SU-DHL-6 (cell line): ENCODE measurements at regions not wholly inside any gene's neighbourhood (a gene's known extent, or its start where the extent isn't known, plus 50 kb on each side); places are given as distances from the start of the nearest gene placed in this dataset.

Source experiments
- H2AFZ ChIP-seq: fragments of 200-600 bp; sonication (generic); 2 replicates; pipeline ENCODE4 v1.6.1; 2014; ENCODE audit warnings: low read depth, mild to moderate bottlenecking, moderate library complexity, mixed read lengths, antibody characterized with exemption, low read length; ENCODE audit not compliant: severe bottlenecking
- H3F3A ChIP-seq: fragments of 200-600 bp; shearing (Covaris generic); 2 replicates; pipeline ENCODE4 v1.6.0; 2016; ENCODE audit warnings: antibody characterized with exemption, mild to moderate bottlenecking; ENCODE audit not compliant: insufficient read depth
- H3K27ac ChIP-seq: fragments of 200-600 bp; sonication (generic); 2 replicates; pipeline ENCODE4 v1.5.1; 2016; ENCODE audit warnings: low read depth, mild to moderate bottlenecking, low read length, moderate library complexity, mixed read lengths
- H3K27me3 ChIP-seq: fragments of 200-600 bp; sonication (generic), shearing (Covaris generic); 2 replicates; pipeline ENCODE4 v1.6.0; 2014; ENCODE audit warnings: mild to moderate bottlenecking, low read length
- H3K36me3 ChIP-seq: fragments of 200-600 bp; sonication (generic); 2 replicates; pipeline ENCODE4 v1.6.1; 2014; ENCODE audit warnings: mild to moderate bottlenecking, low read length, mixed read lengths
- H3K4me2 ChIP-seq: fragments of 300-600, 200-600 bp; shearing (Covaris generic), sonication (generic); 2 replicates; pipeline ENCODE4 v1.6.0; 2014; ENCODE audit warnings: low read length, low read depth, mild to moderate bottlenecking; ENCODE audit not compliant: poor library complexity, severe bottlenecking
- H3K4me3 ChIP-seq: fragments of 200-600 bp; sonication (generic); 2 replicates; pipeline ENCODE4 v1.5.1; 2014; ENCODE audit warnings: antibody characterized with exemption, low read length, mild to moderate bottlenecking, mixed read lengths; ENCODE audit not compliant: insufficient read depth, poor library complexity, severe bottlenecking
- H3K79me2 ChIP-seq: fragments of 200-600 bp; sonication (generic); 2 replicates; pipeline ENCODE4 v1.6.1; 2014; ENCODE audit warnings: mild to moderate bottlenecking, low read length, moderate library complexity; ENCODE audit not compliant: insufficient read depth
- H3K9ac ChIP-seq: fragments of 200-600 bp; sonication (generic); 2 replicates; pipeline ENCODE4 v1.7.0; 2014; ENCODE audit warnings: mild to moderate bottlenecking, low read length
- H3K9me2 ChIP-seq: fragments of 200-600 bp; sonication (generic); replicated peaks from 2 replicates; pipeline ENCODE4 v1.6.1; 2014; ENCODE audit warnings: low read length; ENCODE audit not compliant: insufficient read depth
- H3K9me3 ChIP-seq: fragments of 200-600 bp; sonication (generic); 2 replicates; pipeline ENCODE4 v1.6.1; 2014; ENCODE audit warnings: low read length, mixed read lengths; ENCODE audit not compliant: insufficient read depth
- H4K20me1 ChIP-seq: fragments of 200-600 bp; sonication (generic); 2 replicates; pipeline ENCODE4 v1.6.1; 2014; ENCODE audit warnings: low read depth, mild to moderate bottlenecking, antibody characterized with exemption, low read length, moderate library complexity, mixed read lengths
- EZH2phosphoT487 ChIP-seq: fragments of 200-600 bp; sonication (generic), shearing (Covaris generic); conservative IDR thresholded peaks from 2 replicates; pipeline ENCODE4 v1.6.1; 2018; ENCODE audit warnings: mild to moderate bottlenecking, antibody characterized with exemption, low read length, moderate library complexity, mixed read lengths
- TF ChIP-seq, protein P1 (sequence below): fragments of 200-600 bp; sonication (generic); IDR thresholded peaks from one replicate; pipeline ENCODE4 v1.5.1; 2017; ENCODE audit warnings: antibody characterized with exemption, mild to moderate bottlenecking, low read length, moderate library complexity; ENCODE audit not compliant: insufficient read depth, poor library complexity, severe bottlenecking

DNA sequence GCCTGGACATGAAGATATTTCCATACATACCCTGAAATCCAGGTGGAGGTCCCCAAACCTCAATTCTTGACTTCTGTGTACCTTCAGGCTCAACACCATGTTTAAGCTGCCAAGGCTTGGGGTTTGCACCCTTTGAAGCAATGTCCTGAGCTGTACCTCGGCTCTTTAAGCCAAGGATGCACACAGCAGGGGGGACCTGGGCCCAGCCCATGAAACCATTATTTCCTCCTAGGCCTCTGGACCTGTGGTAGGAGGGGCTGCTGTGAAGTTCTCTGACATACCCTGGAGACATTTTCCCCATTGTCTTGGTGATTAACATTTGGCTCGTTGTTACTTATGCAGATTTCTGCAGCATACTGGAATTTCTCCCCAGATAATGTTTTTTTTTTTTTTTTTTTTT is 184.3 kb upstream of the RGS18 start:
- no peaks in the 10 kb centered on the region for H3K36me3 ChIP-seq
- TF ChIP-seq, protein P1, sequence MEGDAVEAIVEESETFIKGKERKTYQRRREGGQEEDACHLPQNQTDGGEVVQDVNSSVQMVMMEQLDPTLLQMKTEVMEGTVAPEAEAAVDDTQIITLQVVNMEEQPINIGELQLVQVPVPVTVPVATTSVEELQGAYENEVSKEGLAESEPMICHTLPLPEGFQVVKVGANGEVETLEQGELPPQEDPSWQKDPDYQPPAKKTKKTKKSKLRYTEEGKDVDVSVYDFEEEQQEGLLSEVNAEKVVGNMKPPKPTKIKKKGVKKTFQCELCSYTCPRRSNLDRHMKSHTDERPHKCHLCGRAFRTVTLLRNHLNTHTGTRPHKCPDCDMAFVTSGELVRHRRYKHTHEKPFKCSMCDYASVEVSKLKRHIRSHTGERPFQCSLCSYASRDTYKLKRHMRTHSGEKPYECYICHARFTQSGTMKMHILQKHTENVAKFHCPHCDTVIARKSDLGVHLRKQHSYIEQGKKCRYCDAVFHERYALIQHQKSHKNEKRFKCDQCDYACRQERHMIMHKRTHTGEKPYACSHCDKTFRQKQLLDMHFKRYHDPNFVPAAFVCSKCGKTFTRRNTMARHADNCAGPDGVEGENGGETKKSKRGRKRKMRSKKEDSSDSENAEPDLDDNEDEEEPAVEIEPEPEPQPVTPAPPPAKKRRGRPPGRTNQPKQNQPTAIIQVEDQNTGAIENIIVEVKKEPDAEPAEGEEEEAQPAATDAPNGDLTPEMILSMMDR, result no peak
- no peak for TF ChIP-seq EZH2phosphoT487
- no peaks in the 10 kb centered on the region for H3K9me2 ChIP-seq
- no peaks in the 10 kb centered on the region for H3K27me3 ChIP-seq
- H4K20me1 ChIP-seq, result no peaks in the 10 kb centered on the region
- H3K9ac ChIP-seq, result no peak overlapping the region
- H2AFZ ChIP-seq, result no peak overlapping the region
- H3K4me3 ChIP-seq, result no peak overlapping the region
- H3K4me2 ChIP-seq, result no peak overlapping the region
- H3F3A ChIP-seq, result no peaks in the 10 kb centered on the region
- no peak overlapping the region for H3K27ac ChIP-seq
- no peaks in the 10 kb centered on the region for H3K79me2 ChIP-seq
- H3K9me3 ChIP-seq, result peaks cover 9% of the 10 kb centered on the region; the same call in 1 of the 2 replicates

DNA sequence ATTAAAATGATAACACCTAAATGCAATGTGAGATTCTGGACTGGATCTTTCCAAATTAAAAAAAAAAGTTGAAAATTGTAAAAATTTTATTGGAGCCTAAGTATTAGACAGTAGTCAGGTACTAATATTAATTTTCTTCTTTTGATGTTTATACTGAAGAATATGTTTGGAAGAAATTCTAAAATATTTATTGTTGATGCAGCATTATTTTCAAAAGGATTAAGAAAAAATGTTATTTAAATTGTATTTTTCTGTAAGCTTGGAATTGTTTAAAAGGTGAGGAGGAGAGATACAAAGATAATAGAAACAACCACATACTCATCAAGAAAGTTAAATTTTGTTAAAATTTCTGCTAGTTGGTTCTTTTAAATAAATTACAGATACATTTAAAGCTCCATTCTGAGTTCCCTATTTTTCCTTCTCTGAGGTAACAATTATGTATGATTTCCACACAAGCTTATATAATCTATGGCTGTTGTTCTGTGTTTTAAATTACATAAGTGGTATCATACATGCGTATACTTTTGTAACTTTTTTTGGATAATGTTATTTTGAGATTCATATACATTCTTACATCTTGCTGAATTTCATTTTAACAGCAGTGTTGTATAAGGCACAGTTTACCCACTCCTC is 180.3 kb upstream of the RGS18 start:
- Histone ChIP-seq H3F3A (no peaks in the 10 kb centered on the region), H4K20me1 (no peaks in the 10 kb centered on the region), H2AFZ (no peak overlapping the region), H3K9ac (no peak overlapping the region), H3K36me3 (no peaks in the 10 kb centered on the region), H3K27ac (no peak overlapping the region), H3K4me3 (no peak overlapping the region), H3K79me2 (no peaks in the 10 kb centered on the region), H3K9me3 (peaks cover 9% of the 10 kb centered on the region; the same call in 1 of the 2 replicates), H3K4me2 (no peak overlapping the region), H3K9me2 (no peaks in the 10 kb centered on the region), H3K27me3 (no peaks in the 10 kb centered on the region)
- TF ChIP-seq, protein P1, result no peak
- TF ChIP-seq EZH2phosphoT487, result no peak

- no peak overlapping the region for H2AFZ ChIP-seq
- no peaks in the 10 kb centered on the region for H3K27me3 ChIP-seq
- no peak for TF ChIP-seq EZH2phosphoT487
- TF ChIP-seq, protein P1, result no peak
- H3K9me3 ChIP-seq, result no peaks in the 10 kb centered on the region
- no peak overlapping the region for H3K4me3 ChIP-seq
- no peak overlapping the region for H3K9ac ChIP-seq
- H3K36me3 ChIP-seq, result no peaks in the 10 kb centered on the region
- no peaks in the 10 kb centered on the region for H4K20me1 ChIP-seq
- H3F3A ChIP-seq, result no peaks in the 10 kb centered on the region
- H3K27ac ChIP-seq, result no peak overlapping the region
- H3K79me2 ChIP-seq, result no peaks in the 10 kb centered on the region
- no peak overlapping the region for H3K4me2 ChIP-seq
- no peaks in the 10 kb centered on the region for H3K9me2 ChIP-seq
Observed at GRCh38 chr1:191984856-191985255, 173.4 kb upstream of the RGS18 start.
